ENCODE measurements at regions not wholly inside any gene's neighbourhood (a gene's known extent, or its start where the extent isn't known, plus 50 kb on each side); places are given as distances from the start of the nearest gene placed in this dataset.
"Not testable (repeated sequence)": the region's sequence is repeated elsewhere in the genome, so short reads cannot be mapped to it uniquely, and the experiment has no call there.

DNA sequence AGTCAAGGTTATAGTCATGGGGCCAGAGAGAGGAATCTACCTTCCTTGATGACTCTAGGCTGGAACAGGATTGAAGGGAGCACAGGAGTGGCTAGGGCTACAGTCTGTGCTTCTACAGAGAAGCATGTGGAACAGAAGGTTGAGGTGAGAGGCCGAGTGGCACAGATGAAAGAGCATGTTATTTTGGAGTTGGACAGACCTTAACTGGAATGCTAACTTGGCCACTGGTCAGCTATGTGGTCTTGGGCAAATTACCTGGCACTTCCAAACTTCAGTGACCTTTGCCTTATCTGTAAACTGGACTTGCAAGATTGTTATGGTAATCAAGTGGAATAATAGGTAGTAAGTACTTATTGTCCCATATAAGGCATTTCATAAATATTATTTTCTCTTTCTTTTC lies 252.7 kb downstream of the KCNRG start:
- no peak for DNase-seq (ENCODE audit: low read depth in 2 of 2)

GRCh38 chr13:50268500-50268899 lies 253.3 kb downstream of the KCNRG start:
- DNase-seq (ENCODE audit: low read depth in 2 of 2) = no peak

DNA sequence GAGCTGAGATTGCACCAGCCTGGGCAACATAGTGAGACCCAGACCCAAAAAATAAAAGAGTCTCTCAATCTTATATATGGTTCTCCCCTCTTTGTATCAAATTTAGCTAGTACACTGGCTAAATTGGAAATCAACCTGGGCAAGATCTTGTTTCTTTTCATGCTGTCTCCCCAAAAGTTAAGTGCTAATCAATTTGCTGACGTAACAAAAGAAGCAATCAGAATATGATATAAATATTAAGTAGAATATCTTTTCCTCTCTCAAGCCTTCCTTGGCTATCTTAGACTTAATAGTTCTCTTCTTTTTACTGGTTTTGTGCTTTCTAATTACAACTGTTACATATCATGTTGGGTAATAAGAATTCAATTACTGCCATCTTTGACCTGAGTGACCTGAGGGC lies 258.9 kb downstream of the KCNRG start:
- no peak for DNase-seq (ENCODE audit: low read depth in 2 of 2)

DNA sequence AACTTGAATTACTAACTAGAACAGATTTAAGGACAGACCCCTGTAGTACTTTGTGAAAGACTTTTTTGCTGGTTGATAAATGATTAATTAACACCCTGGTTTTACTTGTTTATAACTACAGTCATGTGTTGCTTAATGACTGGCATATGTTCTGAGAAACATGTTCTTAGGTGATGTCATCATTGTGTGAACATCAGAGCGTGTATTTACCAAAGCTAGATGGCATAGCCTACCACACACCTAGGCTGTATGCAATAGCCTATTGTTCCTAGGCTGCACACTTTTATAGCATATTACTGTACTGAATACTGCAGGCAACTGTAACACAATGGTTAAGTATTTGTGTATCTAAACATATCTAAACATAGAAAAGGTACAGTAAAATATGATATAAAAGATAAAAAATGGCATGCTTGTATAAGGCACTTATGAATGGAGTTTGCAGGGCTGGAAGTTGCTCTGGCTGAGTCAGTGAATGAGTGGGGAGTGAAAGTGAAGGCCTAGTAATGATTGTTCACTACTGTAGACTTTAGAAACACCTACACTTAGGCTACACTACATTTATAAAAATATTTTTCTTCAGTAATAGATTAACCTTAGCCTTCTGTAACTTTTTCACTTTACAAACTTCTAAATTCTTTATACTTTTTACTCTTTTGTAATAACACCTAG lies 260.3 kb downstream of the KCNRG start:
- no peak for DNase-seq (ENCODE audit: low read depth in 2 of 2)

- DNase-seq (ENCODE audit: low read depth in 2 of 2) = no peak
Measured at GRCh38 chr13:50276550-50276949, 261.3 kb downstream of the KCNRG start.

GRCh38 chr13:50277127-50277526 lies 261.9 kb downstream of the KCNRG start:
- DNase-seq (ENCODE audit: low read depth in 2 of 2) = no peak

DNA sequence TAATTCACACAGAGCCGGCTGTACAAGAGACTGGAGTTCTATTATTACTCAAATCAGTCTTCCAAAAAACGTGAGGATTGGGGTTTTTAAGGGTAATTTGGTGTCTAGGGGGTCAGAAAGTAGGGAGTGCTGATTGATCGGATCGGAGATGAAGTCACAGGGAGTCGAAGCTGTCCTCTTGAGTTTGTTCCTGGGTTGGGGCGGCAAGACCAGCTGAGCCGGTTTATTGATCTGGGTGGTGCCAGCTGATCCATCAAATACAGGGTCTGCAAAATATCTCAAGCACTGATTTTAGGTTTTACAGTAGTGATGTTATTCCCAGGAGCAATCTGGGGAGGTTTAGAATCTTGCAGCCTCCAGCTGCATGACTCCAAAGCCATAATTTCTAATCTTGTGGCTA lies 262.7 kb downstream of the KCNRG start:
- DNase-seq (ENCODE audit: low read depth in 2 of 2) = no peak

GRCh38 chr13:50280441-50280937 lies 265.2 kb downstream of the KCNRG start:
- DNase-seq (ENCODE audit: low read depth in 2 of 2) = no peak

- DNase-seq (ENCODE audit: low read depth in 2 of 2) = no peak
Measured at GRCh38 chr13:50282016-50282415, 266.8 kb downstream of the KCNRG start.

DNA sequence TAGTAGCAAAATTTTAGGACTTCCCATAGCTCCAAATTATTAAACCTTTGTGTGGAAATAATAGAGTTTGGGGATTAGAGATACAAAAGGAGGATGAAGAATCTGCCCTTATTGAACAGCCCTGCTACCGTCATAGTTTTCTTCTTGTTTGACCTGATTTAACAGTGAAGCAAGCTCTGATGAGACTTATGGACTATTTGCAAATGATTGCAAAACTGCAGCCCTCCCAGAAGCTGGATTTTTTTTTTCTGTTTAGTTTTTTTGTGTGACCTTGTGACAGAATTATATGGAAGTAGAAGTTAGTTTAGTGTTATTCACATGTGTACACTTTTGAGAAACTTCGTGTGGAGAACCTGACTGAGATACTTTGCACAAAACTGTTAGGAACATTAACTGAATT lies 267.8 kb downstream of the KCNRG start:
- no peak for DNase-seq (ENCODE audit: low read depth in 2 of 2)

- no peak for DNase-seq (ENCODE audit: low read depth in 2 of 2)
Measured at GRCh38 chr13:50284540-50284939, 269.3 kb downstream of the KCNRG start.

DNA sequence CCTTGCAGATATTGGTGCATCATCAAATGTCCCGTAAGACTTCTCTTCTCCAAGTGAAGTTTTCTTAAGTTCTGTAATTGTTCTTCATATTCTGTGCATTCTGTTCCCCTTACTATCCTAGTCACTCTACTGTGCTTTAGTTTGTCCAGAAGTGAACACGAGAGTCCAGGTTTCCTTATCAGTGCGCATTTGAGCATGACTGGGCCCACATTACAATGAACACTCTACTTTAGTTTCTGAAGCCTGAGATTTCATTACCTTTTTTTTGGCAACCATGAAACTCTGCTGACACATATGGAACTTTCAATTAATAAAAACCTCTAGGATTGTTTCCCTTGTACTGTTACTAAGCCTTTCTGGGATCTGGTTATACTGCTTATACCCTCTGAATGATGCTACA lies 270.0 kb downstream of the KCNRG start:
- DNase-seq (ENCODE audit: low read depth in 2 of 2) = no peak

DNA sequence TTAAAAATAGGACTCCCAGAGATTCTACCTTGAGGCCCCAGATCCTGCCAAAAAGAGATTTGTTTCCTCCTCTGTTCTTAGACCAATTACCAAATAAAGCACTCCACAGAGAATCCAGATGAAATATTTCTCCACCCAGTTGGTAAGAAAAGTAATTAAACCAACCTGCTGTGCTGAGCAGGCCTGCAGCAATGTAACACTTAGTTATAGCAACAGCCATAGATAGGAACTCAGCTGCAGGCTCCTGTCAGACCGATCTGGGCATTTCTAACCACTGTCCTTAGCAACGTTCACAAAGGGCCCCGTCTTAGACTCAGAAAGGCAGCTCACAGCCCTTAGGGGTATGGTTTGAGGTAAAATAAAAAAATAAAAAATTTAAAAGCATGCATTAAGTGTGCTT lies 271.1 kb downstream of the KCNRG start:
- DNase-seq (ENCODE audit: low read depth in 2 of 2) = no peak

DNA sequence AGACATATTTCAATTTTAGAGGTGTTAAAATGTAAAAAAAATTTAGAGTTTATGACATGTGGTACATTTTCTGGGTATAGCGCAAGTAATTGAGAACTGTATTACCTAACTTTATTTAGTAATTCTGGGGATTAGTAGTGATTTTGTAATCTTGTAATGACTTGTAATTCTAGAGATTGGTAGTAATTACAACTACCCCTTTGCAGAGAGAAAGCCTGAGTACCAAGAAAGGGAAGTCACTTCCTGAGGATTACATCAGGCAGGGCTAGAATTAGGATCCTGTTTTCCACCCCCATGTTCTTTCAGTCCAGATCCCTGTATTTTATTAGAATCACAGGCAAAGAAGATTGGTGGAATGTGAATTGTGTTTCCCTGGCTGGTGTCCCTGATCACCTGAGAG lies 274.9 kb downstream of the KCNRG start:
- DNase-seq (ENCODE audit: low read depth in 2 of 2) = no peak

GRCh38 chr13:50291611-50292010 lies 276.4 kb downstream of the KCNRG start:
- no peak for DNase-seq (ENCODE audit: low read depth in 2 of 2)

DNA sequence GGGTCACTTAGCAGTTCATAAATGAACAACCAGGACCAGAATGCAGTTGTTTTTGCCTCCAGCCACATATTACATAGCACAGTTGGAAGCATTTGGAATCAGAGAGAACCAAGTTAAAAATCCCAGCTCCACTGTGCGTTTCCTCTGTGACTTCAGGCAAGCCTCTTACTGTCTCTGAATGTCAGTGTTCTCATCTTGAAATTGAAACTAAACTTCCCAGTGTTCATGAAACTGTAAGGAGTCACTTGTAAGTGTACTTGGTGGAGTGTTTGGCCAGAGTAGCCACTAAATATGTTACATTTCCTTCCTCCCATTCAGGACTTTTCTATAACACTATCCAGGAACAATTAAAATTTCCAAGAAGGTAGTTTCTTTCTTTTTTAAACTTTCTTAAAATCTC lies 276.8 kb downstream of the KCNRG start:
- no peak for DNase-seq (ENCODE audit: low read depth in 2 of 2)

DNA sequence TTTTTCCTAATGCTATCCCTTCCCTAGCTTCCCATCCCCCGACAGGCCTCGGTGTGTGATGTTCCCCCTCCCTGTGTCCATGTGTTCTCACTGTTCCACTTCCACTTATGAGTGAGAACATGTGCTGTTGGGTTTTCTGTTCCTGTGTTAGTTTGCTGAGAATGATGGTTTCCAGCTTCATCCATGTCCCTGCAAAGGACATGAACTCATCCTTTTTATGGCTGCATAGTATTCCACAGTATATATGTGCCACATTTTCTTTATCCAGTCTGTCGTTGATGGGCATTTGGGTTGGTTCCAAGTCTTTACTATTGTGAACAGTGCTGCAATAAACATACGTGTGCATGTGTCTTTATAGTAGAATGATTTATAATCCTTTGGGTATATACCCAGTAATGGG lies 279.2 kb downstream of the KCNRG start:
- DNase-seq (ENCODE audit: low read depth in 2 of 2) = not testable (repeated sequence)

DNA sequence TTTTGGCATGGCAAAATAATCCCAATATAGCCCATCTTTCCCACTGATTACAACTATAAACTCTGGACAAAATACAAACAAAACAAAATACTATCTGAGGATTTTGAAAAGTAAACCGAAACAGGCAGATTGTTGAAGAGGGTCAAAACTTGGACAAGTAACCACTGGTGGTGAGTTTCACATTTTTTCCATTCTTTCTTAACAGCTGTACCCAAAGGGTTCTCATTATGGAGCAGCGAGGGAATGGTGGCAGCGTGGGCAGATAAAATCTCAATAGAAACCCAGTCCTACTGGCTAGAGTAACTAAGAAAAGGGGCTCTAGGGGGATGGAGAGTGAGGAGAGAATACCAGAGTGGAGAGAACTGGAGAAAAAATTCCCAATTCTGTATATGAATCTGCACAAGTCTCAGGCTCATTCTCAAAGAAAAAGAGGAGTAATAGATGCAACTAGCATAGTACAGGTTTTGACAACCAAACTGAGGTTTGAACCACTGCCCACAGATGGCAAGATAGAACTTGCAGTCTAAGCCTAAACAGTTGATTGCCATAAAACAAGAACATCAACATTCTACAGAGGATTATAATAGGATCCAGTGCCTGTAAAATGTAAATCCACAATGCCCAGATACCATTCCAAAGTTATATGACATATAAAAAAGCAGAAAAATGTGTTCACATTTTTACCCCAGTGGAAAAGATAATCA lies 284.5 kb downstream of the KCNRG start:
- DNase-seq (ENCODE audit: low read depth in 2 of 2) = no peak

DNA sequence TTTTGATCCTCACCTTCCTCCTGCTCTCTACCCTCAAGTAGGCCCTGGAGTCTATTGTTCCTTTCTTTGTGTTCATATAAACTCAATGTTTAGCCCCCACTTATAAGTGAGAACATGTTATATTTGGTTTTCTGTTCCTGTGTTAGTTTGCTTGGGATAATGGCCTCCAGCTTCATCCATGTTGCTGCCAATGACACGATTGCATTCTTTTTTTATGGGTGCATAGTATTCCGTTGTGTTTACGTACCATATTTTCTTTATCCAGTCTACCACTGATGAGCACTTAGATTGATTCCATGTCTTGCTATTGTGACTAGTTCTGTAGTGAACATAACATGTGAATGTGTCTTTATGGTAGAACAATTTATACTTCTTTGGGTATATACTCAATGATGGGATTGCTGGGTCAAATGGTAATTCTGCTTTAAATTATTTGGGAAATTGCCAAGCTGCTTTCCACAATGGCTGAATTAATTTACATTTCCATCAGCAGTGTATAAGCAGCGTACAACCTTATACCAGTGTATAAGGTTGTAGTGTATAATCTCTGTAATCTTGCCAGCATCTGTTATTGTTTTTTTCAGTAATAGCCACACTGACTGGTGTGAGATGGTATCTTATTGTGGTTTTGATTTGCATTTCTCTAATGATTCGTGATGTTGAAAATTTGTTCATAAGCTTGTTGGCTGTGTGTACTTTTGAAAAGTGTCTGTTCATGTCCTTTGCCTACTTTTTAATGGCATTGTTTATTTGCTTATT lies 288.9 kb downstream of the KCNRG start:
- no peak for DNase-seq (ENCODE audit: low read depth in 2 of 2)

DNA sequence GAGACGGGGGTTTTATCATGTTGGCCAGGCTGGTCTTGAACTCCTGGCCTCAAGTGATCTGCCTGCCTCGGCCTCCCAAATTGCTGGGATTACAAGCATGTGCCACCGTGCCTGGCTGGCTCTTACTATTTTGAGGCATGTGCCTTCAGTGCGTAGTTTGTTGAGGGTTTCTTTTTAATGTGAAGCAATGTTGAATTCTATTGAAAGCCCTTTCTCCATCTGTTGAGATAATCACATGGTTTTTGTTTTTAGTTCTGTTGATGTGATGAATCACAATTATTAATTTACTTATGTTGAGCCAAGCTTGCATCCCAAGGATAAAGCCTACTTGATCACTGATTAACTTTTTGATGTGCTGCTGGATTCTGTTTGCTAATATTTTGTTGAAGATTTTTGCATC lies 290.9 kb downstream of the KCNRG start:
- no peak for DNase-seq (ENCODE audit: low read depth in 2 of 2)

DNA sequence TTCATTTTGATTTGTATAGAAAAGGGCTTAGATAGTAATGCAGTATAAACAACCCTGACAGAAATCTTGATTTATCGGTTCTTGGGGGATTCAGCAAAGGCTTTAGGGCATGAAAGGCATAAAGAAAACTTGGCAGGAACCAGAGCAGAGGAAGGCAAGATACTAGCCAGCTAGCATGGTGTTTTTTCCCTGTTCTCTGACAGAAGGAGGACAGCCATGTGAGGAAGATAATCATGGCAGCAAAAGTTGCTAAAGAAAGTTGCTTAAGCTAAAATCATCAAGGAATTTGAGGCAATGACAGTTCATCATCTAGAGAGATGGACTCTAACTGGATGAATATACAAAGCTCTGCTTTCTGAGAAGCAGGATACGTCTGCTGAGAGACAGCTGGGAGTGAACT lies 294.1 kb downstream of the KCNRG start:
- no peak for DNase-seq (ENCODE audit: low read depth in 2 of 2)

DNA sequence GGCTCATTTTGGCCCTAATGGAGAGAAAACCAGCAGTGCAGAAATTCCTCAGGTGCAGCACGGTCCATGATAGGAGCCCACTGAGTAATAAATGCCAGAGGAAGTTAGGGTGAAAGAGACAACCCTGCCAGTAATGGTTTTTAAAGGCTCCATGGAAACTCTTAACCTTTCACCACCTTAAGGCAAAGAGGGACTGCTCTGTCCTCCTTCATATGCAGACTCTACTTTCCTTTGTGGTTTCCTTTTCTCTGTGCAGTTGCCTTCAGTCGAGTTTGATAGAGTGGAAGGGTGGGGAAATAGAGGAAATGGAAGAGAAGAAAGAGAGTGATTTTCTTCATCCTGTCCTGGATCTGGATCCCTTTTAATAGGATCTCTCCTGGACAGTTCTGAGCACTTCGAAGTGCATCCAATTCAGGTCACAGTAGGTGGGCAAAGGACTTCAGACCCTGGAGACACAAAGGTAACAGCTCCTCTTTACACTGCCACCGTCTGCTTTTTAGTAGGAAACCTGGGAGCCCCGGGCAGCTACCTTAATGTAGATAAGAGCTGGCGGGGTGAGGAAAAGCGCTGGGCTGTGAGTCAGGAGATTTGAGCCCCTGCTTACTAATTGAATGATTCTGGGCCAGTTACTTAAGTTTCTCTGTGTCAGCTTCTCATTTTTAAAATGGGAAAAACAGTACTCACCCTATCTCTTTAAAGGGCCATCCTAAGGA lies 294.8 kb downstream of the KCNRG start:
- DNase-seq (ENCODE audit: low read depth in 2 of 2) = no peak
